ENCODE measurements at regions not wholly inside any gene's neighbourhood (a gene's known extent, or its start where the extent isn't known, plus 50 kb on each side); places are given as distances from the start of the nearest gene placed in this dataset.
"Not testable (repeated sequence)": the region's sequence is repeated elsewhere in the genome, so short reads cannot be mapped to it uniquely, and the experiment has no call there.

DNA sequence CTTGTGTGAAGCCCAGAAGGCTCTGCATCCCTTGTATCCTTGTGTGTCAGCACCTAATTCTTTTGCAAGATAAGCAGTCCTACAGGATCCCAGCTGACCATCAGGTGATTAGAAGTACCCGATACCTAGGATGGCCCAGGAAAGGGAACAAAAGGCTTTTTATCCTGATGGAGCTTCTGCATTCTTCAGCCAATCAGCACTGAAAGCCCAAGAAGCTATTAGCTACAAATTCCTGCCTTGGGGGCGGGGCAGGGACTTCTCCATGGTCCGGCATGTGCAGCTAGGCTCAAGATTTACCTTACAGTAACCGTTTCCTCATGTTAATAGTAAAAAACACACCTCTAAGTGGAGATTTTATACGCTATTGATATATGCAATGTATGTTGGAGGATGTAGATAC, 264.6 kb upstream of the THUMPD2 start:
- DNase-seq (ENCODE audit: low spot score), result no peak

GRCh38 chr2:40043191-40043590, 264.1 kb upstream of the THUMPD2 start:
- DNase-seq (ENCODE audit: low spot score), result no peak

DNA sequence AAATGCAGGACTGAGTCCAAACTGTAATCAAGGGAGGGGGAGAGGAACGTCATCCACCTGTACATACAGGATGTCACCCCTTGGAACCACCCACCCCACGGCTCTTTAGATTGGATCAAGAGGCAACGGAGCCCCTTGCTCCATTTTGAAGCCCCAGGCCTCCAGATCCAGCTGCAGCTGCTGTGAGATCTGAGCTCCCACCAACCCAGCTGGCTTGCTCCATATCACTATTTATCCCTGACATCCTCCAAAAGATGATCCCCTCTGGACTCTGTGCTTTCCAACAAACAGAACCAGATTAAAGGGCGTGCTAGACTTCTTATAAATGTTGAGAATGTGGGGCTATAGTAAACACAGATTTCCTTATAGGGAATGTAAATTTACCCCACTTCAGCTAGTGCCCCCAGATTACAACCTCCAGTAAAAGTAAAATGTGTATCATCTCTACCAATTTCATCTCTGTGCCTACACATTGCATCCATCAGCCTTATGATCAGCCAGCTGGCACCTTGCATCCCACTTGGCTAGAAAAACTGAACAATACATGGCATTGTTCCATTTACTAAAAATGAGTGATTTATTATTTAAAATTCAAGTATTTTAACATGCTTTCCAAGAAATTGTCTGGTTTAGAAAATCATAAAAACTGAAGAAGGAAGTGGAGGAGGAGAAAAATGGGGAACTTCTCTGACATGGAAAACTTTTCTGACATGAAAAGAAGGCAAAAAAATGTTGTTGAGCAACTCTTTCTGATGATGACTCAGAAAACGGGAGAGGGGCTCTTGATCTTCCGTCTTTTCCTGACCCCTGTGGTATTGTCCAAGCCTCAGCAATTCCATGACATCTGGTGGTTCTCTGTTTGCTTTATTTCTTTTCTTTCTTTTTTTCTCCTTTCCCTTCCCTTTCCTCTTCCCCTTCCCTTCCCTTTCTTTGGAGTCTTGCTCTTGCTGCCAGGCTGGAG, 262.6 kb upstream of the THUMPD2 start:
- DNase-seq (ENCODE audit: low spot score), result peak; percentile 69

DNA sequence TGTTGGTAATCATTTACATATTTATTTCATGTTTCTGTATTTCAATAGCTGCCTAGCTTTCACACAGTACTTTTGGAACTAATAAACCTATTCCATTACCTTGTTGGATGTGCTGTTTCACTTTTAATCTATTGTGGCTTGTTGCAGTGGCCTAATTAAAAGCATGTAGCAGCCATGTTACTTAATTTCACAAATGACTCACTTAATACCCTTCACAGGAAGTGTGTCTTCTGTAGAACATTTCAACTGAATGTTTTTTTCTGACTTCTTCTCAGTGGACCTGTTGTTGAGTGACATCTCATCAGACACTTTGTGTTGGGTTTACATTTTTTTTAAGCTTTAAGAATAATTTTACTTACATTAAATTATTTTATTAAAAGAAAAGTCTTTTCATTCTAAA, 260.5 kb upstream of the THUMPD2 start:
- DNase-seq (ENCODE audit: low spot score), result no peak

- DNase-seq (ENCODE audit: low spot score), result no peak
These were observed 259.6 kb upstream of the THUMPD2 start for GRCh38 chr2:40038646-40039045.

DNA sequence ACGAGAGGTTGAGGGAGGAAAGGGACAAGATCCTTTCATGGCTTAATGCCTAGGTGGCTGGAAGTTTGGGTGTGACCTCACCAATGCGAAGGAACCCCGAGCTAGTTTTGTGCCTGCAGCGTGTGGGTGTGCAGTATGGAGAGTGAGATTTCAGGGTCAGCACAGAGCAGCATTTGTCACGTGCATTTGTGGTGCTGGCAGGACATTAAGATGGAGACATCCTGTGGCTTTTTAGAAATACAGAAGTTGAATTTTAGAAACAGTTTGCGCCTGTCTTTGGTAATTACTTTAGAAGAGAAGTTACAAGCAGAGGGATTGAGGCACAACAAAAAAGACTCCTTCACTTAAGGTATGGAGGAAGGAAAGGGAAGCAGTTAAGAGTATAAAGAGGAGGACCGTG, 258.2 kb upstream of the THUMPD2 start:
- DNase-seq (ENCODE audit: low spot score), result no peak

GRCh38 chr2:40036241-40036640, 257.2 kb upstream of the THUMPD2 start:
- no peak for DNase-seq (ENCODE audit: low spot score)

GRCh38 chr2:40034801-40035200, 255.7 kb upstream of the THUMPD2 start:
- no peak for DNase-seq (ENCODE audit: low spot score)

DNA sequence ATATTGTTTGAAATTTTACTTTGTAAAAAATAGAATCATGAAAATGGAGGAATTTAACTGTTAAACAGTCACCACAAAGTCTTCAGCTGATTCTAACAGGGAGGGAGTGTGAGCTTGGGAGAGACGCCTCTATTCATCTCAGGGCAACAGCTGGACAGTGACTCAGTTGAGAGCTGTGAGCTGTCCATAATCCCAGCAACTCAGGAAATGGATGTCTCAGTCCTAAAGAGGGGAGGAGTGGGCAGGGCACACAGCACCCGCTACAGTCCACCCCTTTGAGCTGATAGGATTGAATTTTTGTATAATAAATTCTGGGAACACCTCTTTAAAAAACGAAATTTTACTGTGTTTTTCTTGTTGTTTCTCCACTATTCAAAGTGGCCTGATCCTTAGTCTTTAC, 255.1 kb upstream of the THUMPD2 start:
- DNase-seq (ENCODE audit: low spot score), result no peak

- DNase-seq (ENCODE audit: low spot score), result no peak
These were observed 254.7 kb upstream of the THUMPD2 start for GRCh38 chr2:40033781-40034180.

DNA sequence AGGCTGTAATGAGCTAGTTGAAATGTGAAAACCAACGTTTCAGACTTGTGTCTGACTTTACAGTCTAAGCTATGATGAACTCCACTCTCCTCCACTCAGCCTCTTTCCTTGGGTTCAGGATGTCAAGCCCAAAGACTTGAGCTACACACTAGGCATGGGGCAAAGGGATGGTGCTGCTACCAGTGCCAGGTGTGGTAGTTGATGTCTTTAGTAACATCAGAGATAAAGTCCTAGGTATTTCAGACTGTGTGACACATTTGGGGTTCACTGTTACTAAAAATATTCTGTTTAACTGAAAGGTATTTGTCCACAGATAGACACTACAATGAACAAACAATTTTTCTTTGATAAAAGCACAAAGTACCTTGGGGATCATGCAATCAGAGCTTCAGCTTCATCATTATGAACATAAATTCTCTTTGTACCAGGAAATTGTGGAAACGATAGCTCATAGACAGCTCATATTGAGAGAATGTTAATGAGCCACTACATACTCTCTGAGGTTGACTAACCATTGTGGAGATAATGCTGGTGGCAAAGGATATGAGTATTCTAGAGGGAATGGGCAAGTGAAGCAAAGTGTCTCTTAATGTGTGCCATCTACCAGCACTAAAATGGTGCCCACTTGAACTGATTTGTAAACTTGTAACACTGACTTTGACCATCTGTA, 253.7 kb upstream of the THUMPD2 start:
- no peak for DNase-seq (ENCODE audit: low spot score)

GRCh38 chr2:40030456-40030975, 251.5 kb upstream of the THUMPD2 start:
- DNase-seq (ENCODE audit: low spot score), result no peak

GRCh38 chr2:40028792-40029488, 249.9 kb upstream of the THUMPD2 start:
- no peak for DNase-seq (ENCODE audit: low spot score)

GRCh38 chr2:40027968-40028367, 248.9 kb upstream of the THUMPD2 start:
- no peak for DNase-seq (ENCODE audit: low spot score)

DNA sequence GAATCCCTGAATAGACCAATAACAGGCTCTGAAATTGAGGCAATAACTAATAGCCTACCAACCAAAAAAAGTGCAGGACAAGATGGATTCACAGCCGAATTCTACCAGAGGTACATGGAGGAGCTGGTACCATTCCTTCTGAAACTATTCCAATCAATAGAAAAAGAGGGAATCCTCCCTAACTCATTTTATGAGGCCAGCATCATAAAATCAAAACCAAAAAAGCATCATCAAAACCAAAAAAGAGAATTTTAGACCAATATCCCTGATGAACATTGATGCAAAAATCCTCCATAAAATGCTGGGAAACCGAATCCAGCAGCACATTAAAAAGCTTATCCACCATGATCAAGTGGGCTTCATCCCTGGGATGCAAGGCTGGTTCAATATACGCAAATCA, 246.2 kb upstream of the THUMPD2 start:
- not testable (repeated sequence) for DNase-seq (ENCODE audit: low spot score)

GRCh38 chr2:40020997-40021396, 241.9 kb upstream of the THUMPD2 start:
- DNase-seq (ENCODE audit: low spot score), result no peak

DNA sequence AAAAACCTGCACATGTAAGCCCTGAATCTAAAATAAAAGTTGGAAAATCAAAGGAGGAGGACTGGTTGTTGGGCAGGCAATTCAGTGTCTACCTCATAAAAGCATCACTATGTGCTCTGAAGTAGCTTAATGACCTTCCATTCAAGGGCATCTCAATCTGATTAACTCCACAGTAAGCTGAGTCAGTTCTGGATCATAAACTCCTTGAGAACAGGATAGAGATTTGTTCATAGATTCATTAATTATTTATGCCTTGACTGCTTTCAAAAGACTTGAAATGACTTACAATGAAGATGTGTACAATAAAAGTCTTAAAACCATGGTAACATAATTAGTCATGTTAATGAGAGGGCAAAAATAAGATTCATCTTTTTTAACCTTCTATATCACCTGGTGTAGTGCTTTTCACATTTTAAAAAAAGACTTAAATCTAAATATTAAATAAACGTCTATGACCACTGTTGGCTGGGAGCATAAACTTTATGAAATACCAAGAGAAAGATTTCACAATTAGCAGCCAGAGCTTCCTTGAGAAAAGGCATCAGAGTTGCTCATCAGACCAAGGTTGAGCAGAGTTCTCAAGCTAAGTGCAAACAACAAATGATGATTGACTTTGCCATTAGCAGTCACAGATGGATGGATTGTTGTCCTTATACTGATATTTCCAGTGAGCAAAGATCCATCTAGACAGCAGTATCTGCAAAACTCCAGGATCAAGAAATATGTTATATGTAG, 237.3 kb upstream of the THUMPD2 start:
- DNase-seq (ENCODE audit: low spot score), result no peak

DNA sequence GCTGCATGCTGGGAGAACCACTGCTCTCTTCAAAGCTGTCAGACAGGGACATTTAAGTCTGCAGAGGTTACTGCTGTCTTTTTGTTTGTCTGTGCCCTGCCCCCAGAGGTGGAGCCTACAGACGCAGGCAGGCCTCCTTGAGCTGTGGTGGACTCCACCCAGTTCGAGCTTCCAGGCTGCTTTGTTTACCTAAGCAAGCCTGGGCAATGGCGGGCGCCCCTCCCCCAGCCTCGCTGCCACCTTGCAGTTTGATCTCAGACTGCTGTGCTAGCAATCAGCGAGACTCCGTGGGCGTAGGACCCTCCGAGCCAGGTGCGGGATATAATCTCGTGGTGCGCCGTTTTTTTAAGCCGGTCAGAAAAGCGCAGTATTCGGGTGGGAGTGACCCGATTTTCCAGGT, 234.9 kb upstream of the THUMPD2 start:
- DNase-seq (ENCODE audit: low spot score), result not testable (repeated sequence)

GRCh38 chr2:40004336-40004735, 225.3 kb upstream of the THUMPD2 start:
- no peak for DNase-seq (ENCODE audit: low spot score)

- DNase-seq (ENCODE audit: low spot score), result no peak
These were observed 223.3 kb upstream of the THUMPD2 start for GRCh38 chr2:40002339-40002738.

- DNase-seq (ENCODE audit: low spot score), result no peak
These were observed 220.8 kb upstream of the THUMPD2 start for GRCh38 chr2:39999864-40000263.

- DNase-seq (ENCODE audit: low spot score), result no peak
These were observed 219.6 kb upstream of the THUMPD2 start for GRCh38 chr2:39998617-39999016.

All from left forelimb (tissue), 1 donor.